SK-N-SH (cell line): ENCODE measurements at regions not wholly inside any gene's neighbourhood (a gene's known extent, or its start where the extent isn't known, plus 50 kb on each side); places are given as distances from the start of the nearest gene placed in this dataset.

Experiments
- CTCF ChIA-PET: fragments of 300-600, 350-600 bp; formaldehyde crosslinking; extraction: SDS; loops from one replicate; lab custom pipeline; 2021; lab: Yijun Ruan, JAX
- POLR2A ChIA-PET: fragments of 350-600 bp; sonication (Branson Sonifier 250); formaldehyde crosslinking; extraction: SDS; loops from one replicate; lab custom pipeline; 2020; ENCODE audit warnings: antibody characterized with exemption, inconsistent platforms; lab: Yijun Ruan, JAX
- DNase-seq: peaks from one replicate; pipeline ENCODE4 v3.0.0; 2012
- H2AFZ ChIP-seq: fragments of 200-600 bp; sonication (generic); 2 replicates; pipeline ENCODE4 v1.8.1; 2016; ENCODE audit warnings: antibody characterized with exemption, mild to moderate bottlenecking, low read depth
- H3F3A ChIP-seq: fragments of 200-600 bp; sonication (generic); replicated peaks from 2 replicates; pipeline ENCODE3; 2016; ENCODE audit warnings: antibody characterized with exemption, mild to moderate bottlenecking; ENCODE audit not compliant: insufficient read depth
- H3K27ac ChIP-seq, 2 experiments: fragments of 200-500 bp in 1 of 2; fragments of 200-600 bp in 1 of 2; sonication (Bioruptor generic) in 1 of 2; sonication (generic), shearing (Covaris generic) in 1 of 2; 2 replicates each; pipeline versions ENCODE4 v1.5.1 to v1.6.1; 2014 to 2016; ENCODE audit warnings: low read depth in 2 of 2, inconsistent platforms in 1 of 2, low read length in 1 of 2, mild to moderate bottlenecking in 1 of 2, mixed read lengths in 1 of 2
- H3K27me3 ChIP-seq: fragments of 200-600 bp; sonication (generic), shearing (Covaris generic); 2 replicates; pipeline ENCODE4 v1.6.1; 2016; ENCODE audit warnings: mixed run types; ENCODE audit not compliant: insufficient read depth
- H3K36me3 ChIP-seq, 2 experiments: fragments of 200-500 bp in 1 of 2; fragments of 200-600 bp in 1 of 2; sonication (Bioruptor generic) in 1 of 2; sonication (generic) in 1 of 2; replicated peaks in 1 of 2; 2 replicates each; pipeline versions ENCODE3 to v1.5.1; 2014 to 2016; ENCODE audit warnings: low read length in 1 of 2, mild to moderate bottlenecking in 1 of 2; ENCODE audit not compliant: insufficient read depth in 2 of 2, control insufficient read depth in 1 of 2
- H3K4me1 ChIP-seq, 2 experiments: fragments of 200-500 bp in 1 of 2; fragments of 200-600 bp in 1 of 2; sonication (Bioruptor generic) in 1 of 2; sonication (generic), shearing (Covaris generic) in 1 of 2; 2 replicates each; pipeline versions ENCODE4 v1.5.1 to v1.6.1; 2014 to 2016; ENCODE audit warnings: low read depth in 1 of 2, low read length in 1 of 2, mixed run types in 1 of 2; ENCODE audit not compliant: insufficient read depth in 2 of 2, control insufficient read depth in 1 of 2
- H3K4me2 ChIP-seq: fragments of 200-600 bp; sonication (generic), shearing (Covaris generic); 2 replicates; pipeline ENCODE4 v1.6.1; 2017; ENCODE audit warnings: mixed run types
- H3K4me3 ChIP-seq, 2 experiments: fragments of 200-500 bp in 1 of 2; fragments of 200-600 bp in 1 of 2; sonication (Bioruptor generic) in 1 of 2; sonication (generic), shearing (Covaris generic) in 1 of 2; 2 replicates each; pipeline versions ENCODE4 v1.5.1 to v1.8.1; 2014 to 2016; ENCODE audit warnings: low read depth in 2 of 2, inconsistent platforms in 1 of 2, low read length in 1 of 2, mild to moderate bottlenecking in 1 of 2, mixed read lengths in 1 of 2, moderate library complexity in 1 of 2
- H3K79me2 ChIP-seq: fragments of 200-600 bp; sonication (generic); 2 replicates; pipeline ENCODE4 v1.8.1; 2017; ENCODE audit warnings: mild to moderate bottlenecking; ENCODE audit not compliant: insufficient read depth
- H3K9ac ChIP-seq: fragments of 200-600 bp; sonication (generic); 2 replicates; pipeline ENCODE4 v1.6.1; 2017; ENCODE audit warnings: mixed run types
- H3K9me2 ChIP-seq: fragments of 200-600 bp; sonication (generic); 2 replicates; pipeline ENCODE4 v1.6.1; 2017; ENCODE audit warnings: mixed run types
- H3K9me3 ChIP-seq: fragments of 200-600 bp; sonication (generic); 2 replicates; pipeline ENCODE4 v1.6.1; 2017; ENCODE audit warnings: mixed run types, mild to moderate bottlenecking, moderate library complexity
- H4K20me1 ChIP-seq: fragments of 200-600 bp; sonication (generic); 2 replicates; pipeline ENCODE4 v1.6.1; 2017; ENCODE audit warnings: mild to moderate bottlenecking, mixed run types; ENCODE audit not compliant: insufficient read depth
- CTCF ChIP-seq: fragments of 200-600 bp; sonication (generic); IDR thresholded peaks from 2 replicates; pipeline ENCODE4 v1.6.1; 2017; ENCODE audit warnings: antibody characterized with exemption, mild to moderate bottlenecking, moderate library complexity
- ELF1 ChIP-seq: IDR thresholded peaks from 2 replicates; pipeline ENCODE4 v1.4.0; 2012
- FOSL2 ChIP-seq: IDR thresholded peaks from 2 replicates; pipeline ENCODE4 v1.4.0; 2012; ENCODE audit warnings: low read depth, mild to moderate bottlenecking, moderate library complexity, borderline replicate concordance
- FOXJ3 ChIP-seq: sonication (generic); formaldehyde crosslinking; IDR thresholded peaks from 2 replicates; pipeline ENCODE4 v1.5.1; 2020; ENCODE audit warnings: mild to moderate bottlenecking, missing genetic modification reagents
- GABPA ChIP-seq: IDR thresholded peaks from 2 replicates; pipeline ENCODE4 v1.4.0; 2012; ENCODE audit warnings: low read depth, mild to moderate bottlenecking
- GATA2 ChIP-seq: sonication (generic); formaldehyde crosslinking; IDR thresholded peaks from 2 replicates; pipeline ENCODE4 v1.5.0; 2020; ENCODE audit warnings: mild to moderate bottlenecking, missing genetic modification reagents
- MAX ChIP-seq: IDR thresholded peaks from 2 replicates; pipeline ENCODE4 v1.4.0; 2012; ENCODE audit warnings: low read depth
- MXI1 ChIP-seq: IDR thresholded peaks from 2 replicates; pipeline ENCODE4 v1.6.1; 2012; ENCODE audit warnings: mild to moderate bottlenecking, low read depth, low read length, improper control_type of control experiment
- PBX3 ChIP-seq: IDR thresholded peaks from 2 replicates; pipeline ENCODE4; 2012
- POLR2AphosphoS5 ChIP-seq: IDR thresholded peaks from 2 replicates; pipeline ENCODE4 v1.6.1; 2012; ENCODE audit warnings: low read depth, low read length
- RCOR1 ChIP-seq: fragments of 150-350 bp; IDR thresholded peaks from 2 replicates; pipeline ENCODE4 v1.6.1; 2017; ENCODE audit warnings: antibody characterized with exemption, low read length
- REST ChIP-seq: IDR thresholded peaks from 2 replicates; pipeline ENCODE4 v1.6.1; 2012; ENCODE audit warnings: mild to moderate bottlenecking, low read depth, low read length, moderate library complexity
- SMC3 ChIP-seq: IDR thresholded peaks from 2 replicates; pipeline ENCODE4 v1.6.1; 2012; ENCODE audit warnings: low read depth, low read length, improper control_type of control experiment
- TAF1 ChIP-seq: IDR thresholded peaks from 2 replicates; pipeline ENCODE4 v1.6.1; 2012; ENCODE audit warnings: low read depth, mild to moderate bottlenecking, low read length, moderate library complexity, borderline replicate concordance
- TCF12 ChIP-seq: IDR thresholded peaks from 2 replicates; pipeline ENCODE4 v1.4.0; 2012
- TEAD4 ChIP-seq: IDR thresholded peaks from 2 replicates; pipeline ENCODE4 v1.4.0; 2012; ENCODE audit warnings: mild to moderate bottlenecking, borderline replicate concordance; ENCODE audit not compliant: insufficient read depth
- YY1 ChIP-seq: IDR thresholded peaks from 2 replicates; pipeline ENCODE4 v1.4.0; 2012; ENCODE audit warnings: low read depth, mild to moderate bottlenecking
- ZBTB33 ChIP-seq: IDR thresholded peaks from 2 replicates; pipeline ENCODE4 v1.4.0; 2012; ENCODE audit warnings: low read depth, borderline replicate concordance
- WGBS: methylation state at CpG from one replicate; pipeline ENCODE4 v1.1.6; 2017; ENCODE audit warnings: low lambda C conversion rate; 5-methylcytosine and 5-hydroxymethylcytosine counted together
- TF ChIP-seq, protein P1 (sequence below): IDR thresholded peaks from 2 replicates; pipeline ENCODE4 v1.4.0; 2012; ENCODE audit warnings: low read depth, borderline replicate concordance

DNA sequence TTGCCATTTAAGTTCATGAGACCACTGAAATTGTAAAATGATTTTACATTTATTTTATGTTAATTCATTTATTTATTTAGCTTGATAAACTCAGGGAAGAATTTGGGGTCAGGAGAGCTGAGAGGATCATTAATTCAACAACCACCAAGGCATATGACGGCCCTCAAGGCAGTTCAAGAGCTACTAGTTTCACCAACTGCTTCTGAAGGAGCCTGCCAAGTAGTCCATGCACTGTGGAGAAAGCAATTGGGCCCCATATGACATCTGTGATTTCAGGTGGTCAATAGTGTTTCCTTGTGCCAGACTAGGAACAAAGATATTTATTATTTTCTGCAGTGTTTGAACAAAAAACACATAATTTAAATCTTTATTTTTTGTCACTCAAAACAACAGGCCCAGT is 236.4 kb downstream of the CASP12 start:
- Histone ChIP-seq H3F3A (no peaks in the 10 kb centered on the region), H3K27ac (no peak overlapping the region), H3K9me3 (no peaks in the 10 kb centered on the region), H3K4me3 (no peak overlapping the region), H3K4me2 (no peak overlapping the region), H4K20me1 (no peaks in the 10 kb centered on the region), H3K9ac (no peak overlapping the region), H3K79me2 (no peaks in the 10 kb centered on the region), H3K27me3 (no peaks in the 10 kb centered on the region), H3K4me1 (no peaks in the 10 kb centered on the region), H2AFZ (no peak overlapping the region), H3K9me2 (no peaks in the 10 kb centered on the region), H3K36me3 (no peaks in the 10 kb centered on the region)
- DNase-seq: no peak
- 80% methylated on average over 1 of the region's 1 CpG for WGBS
- POLR2A ChIA-PET: no interaction called here
- CTCF ChIA-PET: no interaction called here
- TF ChIP-seq MXI1: no peak
- no peak for TF ChIP-seq FOXJ3 (CRISPR knock-in tag)
- no peak for TF ChIP-seq REST
- no peak for TF ChIP-seq PBX3
- TF ChIP-seq ELF1: no peak
- no peak for TF ChIP-seq GABPA
- no peak for TF ChIP-seq GATA2 (CRISPR knock-in tag)
- no peak for TF ChIP-seq FOSL2
- no peak for TF ChIP-seq YY1
- TF ChIP-seq TEAD4: no peak
- TF ChIP-seq, protein P1, sequence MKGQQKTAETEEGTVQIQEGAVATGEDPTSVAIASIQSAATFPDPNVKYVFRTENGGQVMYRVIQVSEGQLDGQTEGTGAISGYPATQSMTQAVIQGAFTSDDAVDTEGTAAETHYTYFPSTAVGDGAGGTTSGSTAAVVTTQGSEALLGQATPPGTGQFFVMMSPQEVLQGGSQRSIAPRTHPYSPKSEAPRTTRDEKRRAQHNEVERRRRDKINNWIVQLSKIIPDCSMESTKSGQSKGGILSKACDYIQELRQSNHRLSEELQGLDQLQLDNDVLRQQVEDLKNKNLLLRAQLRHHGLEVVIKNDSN: no peak
- TF ChIP-seq CTCF: no peak
- no peak for TF ChIP-seq ZBTB33
- no peak for TF ChIP-seq SMC3
- TF ChIP-seq RCOR1: no peak
- no peak for TF ChIP-seq TAF1
- TF ChIP-seq TCF12: no peak
- TF ChIP-seq POLR2AphosphoS5: no peak
- no peak for TF ChIP-seq MAX
